NOMO-1 (cell line): ENCODE measurements at regions not wholly inside any gene's neighbourhood (a gene's known extent, or its start where the extent isn't known, plus 50 kb on each side); places are given as distances from the start of the nearest gene placed in this dataset.
"Not testable (repeated sequence)": the region's sequence is repeated elsewhere in the genome, so short reads cannot be mapped to it uniquely, and the experiment has no call there.

ENCODE experiments used
- DNase-seq, 2 experiments: peaks; one replicate each; lab custom pipeline; 2025; ENCODE audit not compliant: unreplicated experiment in 2 of 2; lab: John Stamatoyannopoulos, UW

- DNase-seq: peak in 1 of 2 experiments; percentile 6
These were observed 981.0 kb upstream of the HS3ST1 start for GRCh38 chr4:12409507-12410190.

- DNase-seq: no peak
These were observed 979.7 kb upstream of the HS3ST1 start for GRCh38 chr4:12408364-12408763.

- no peak for DNase-seq
These were observed 974.5 kb upstream of the HS3ST1 start for GRCh38 chr4:12403175-12403574.

- no peak for DNase-seq
These were observed 971.1 kb upstream of the HS3ST1 start for GRCh38 chr4:12399781-12400180.

GRCh38 chr4:12393631-12394262 lies 965.1 kb upstream of the HS3ST1 start:
- no peak for DNase-seq

- DNase-seq: no peak
These were observed 960.9 kb upstream of the HS3ST1 start for GRCh38 chr4:12389604-12390003.

- DNase-seq: no peak
These were observed 953.9 kb upstream of the HS3ST1 start for GRCh38 chr4:12382567-12382966.

- DNase-seq: no peak
These were observed 950.5 kb upstream of the HS3ST1 start for GRCh38 chr4:12379191-12379590.

- no peak for DNase-seq
These were observed 947.1 kb upstream of the HS3ST1 start for GRCh38 chr4:12375805-12376204.

- not testable (repeated sequence) for DNase-seq
These were observed 937.2 kb upstream of the HS3ST1 start for GRCh38 chr4:12365869-12366268.

GRCh38 chr4:12360391-12360790 lies 931.7 kb upstream of the HS3ST1 start:
- DNase-seq: no peak

GRCh38 chr4:12359420-12359819 lies 930.7 kb upstream of the HS3ST1 start:
- DNase-seq: no peak

- DNase-seq: not testable (repeated sequence)
These were observed 904.4 kb upstream of the HS3ST1 start for GRCh38 chr4:12333083-12333482.

- DNase-seq: no peak
These were observed 896.3 kb upstream of the HS3ST1 start for GRCh38 chr4:12324965-12325364.

- DNase-seq: no peak
These were observed 891.1 kb upstream of the HS3ST1 start for GRCh38 chr4:12319765-12320164.

- no peak for DNase-seq
These were observed 876.2 kb upstream of the HS3ST1 start for GRCh38 chr4:12304905-12305304.

- DNase-seq: no peak
These were observed 867.7 kb upstream of the HS3ST1 start for GRCh38 chr4:12296366-12296765.

- no peak for DNase-seq
These were observed 865.3 kb upstream of the HS3ST1 start for GRCh38 chr4:12293906-12294525.

GRCh38 chr4:12286351-12286750 lies 857.7 kb upstream of the HS3ST1 start:
- DNase-seq: no peak

- no peak for DNase-seq
These were observed 841.9 kb upstream of the HS3ST1 start for GRCh38 chr4:12270546-12270945.

GRCh38 chr4:12265554-12265953 lies 836.9 kb upstream of the HS3ST1 start:
- no peak for DNase-seq

GRCh38 chr4:12260453-12260852 lies 831.8 kb upstream of the HS3ST1 start:
- no peak for DNase-seq
